Smooth muscle cell (in vitro differentiated cells): ENCODE measurements at regions not wholly inside any gene's neighbourhood (a gene's known extent, or its start where the extent isn't known, plus 50 kb on each side); places are given as distances from the start of the nearest gene placed in this dataset.
A peak's percentile ranks its signal among the peaks of the same experiment; 100 is the strongest.

Experiments
- DNase-seq: peaks from one replicate; lab custom pipeline; 2025; ENCODE audit not compliant: unreplicated experiment; lab: John Stamatoyannopoulos, UW
- H2AFZ ChIP-seq: fragments of 200-600 bp; sonication (generic); 2 replicates; pipeline ENCODE4 v1.6.0; 2016; ENCODE audit warnings: antibody characterized with exemption, low read depth, mild to moderate bottlenecking
- H3F3A ChIP-seq: fragments of 200-600 bp; sonication (generic); 2 replicates; pipeline ENCODE4 v1.6.0; 2017; ENCODE audit warnings: antibody characterized with exemption, low read depth
- H3K27ac ChIP-seq: fragments of 200-600 bp; sonication (generic); 2 replicates; pipeline ENCODE4 v1.5.1; 2016; ENCODE audit warnings: low read depth, mild to moderate bottlenecking
- H3K27me3 ChIP-seq: fragments of 200-600 bp; sonication (generic); 2 replicates; pipeline ENCODE4 v1.6.1; 2016; ENCODE audit warnings: low read depth, mild to moderate bottlenecking
- H3K36me3 ChIP-seq: fragments of 200-600 bp; sonication (generic); 2 replicates; pipeline ENCODE4 v1.5.1; 2016; ENCODE audit warnings: low read depth
- H3K4me1 ChIP-seq: fragments of 200-600 bp; sonication (generic); 2 replicates; pipeline ENCODE4 v1.5.1; 2016; ENCODE audit warnings: low read depth
- H3K4me2 ChIP-seq: fragments of 200-600 bp; sonication (generic); 2 replicates; pipeline ENCODE4 v1.6.0; 2016; ENCODE audit warnings: mild to moderate bottlenecking
- H3K4me3 ChIP-seq: fragments of 200-600 bp; sonication (generic); 2 replicates; pipeline ENCODE4 v1.5.1; 2016; ENCODE audit warnings: mild to moderate bottlenecking
- H3K79me2 ChIP-seq: fragments of 200-600 bp; sonication (generic); 2 replicates; pipeline ENCODE4 v1.6.0; 2016; ENCODE audit warnings: low read depth, mild to moderate bottlenecking
- H3K9ac ChIP-seq: fragments of 200-600 bp; sonication (generic); 2 replicates; pipeline ENCODE4 v1.6.0; 2016; ENCODE audit warnings: low read depth
- H3K9me3 ChIP-seq: fragments of 200-600 bp; sonication (generic); replicated peaks from 2 replicates; pipeline ENCODE4 v1.5.1; 2016; ENCODE audit warnings: low read depth
- H4K20me1 ChIP-seq: fragments of 200-600 bp; sonication (generic); 2 replicates; pipeline ENCODE4 v1.6.0; 2016; ENCODE audit warnings: low read depth
- WGBS: methylation state at CpG from one replicate; pipeline ENCODE4 v1.1.7; 2016; ENCODE audit warnings: low lambda C conversion rate; 5-methylcytosine and 5-hydroxymethylcytosine counted together
- TF ChIP-seq, protein P1 (sequence below): fragments of 200-600 bp; sonication (generic); IDR thresholded peaks from 2 replicates; pipeline ENCODE4 v1.5.1; 2017; ENCODE audit warnings: borderline replicate concordance, mild to moderate bottlenecking, antibody characterized with exemption; ENCODE audit not compliant: insufficient read depth, poor library complexity, severe bottlenecking

DNA sequence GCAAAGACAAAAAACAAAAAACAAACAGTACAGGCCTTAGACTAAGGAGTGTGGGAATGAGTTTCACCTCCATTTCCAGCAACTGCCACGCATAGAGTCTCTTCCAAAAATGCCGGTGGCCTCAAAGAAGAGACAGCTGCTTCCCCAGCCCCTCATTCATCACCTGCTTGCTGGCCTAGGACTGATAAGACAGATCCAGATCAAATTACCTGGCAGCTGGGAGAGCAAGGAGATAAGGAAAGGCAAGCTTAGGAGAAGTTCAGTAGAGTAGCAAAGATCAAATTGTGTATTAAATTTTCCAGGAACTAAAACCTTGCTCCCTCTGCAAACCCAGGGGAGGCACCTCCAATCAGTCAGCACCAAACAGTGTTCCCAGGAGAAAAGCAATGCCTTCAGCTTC is 325.8 kb upstream of the CTNNB1 start:
- Histone ChIP-seq H3F3A (no peaks in the 10 kb centered on the region), H4K20me1 (no peaks in the 10 kb centered on the region), H3K79me2 (no peaks in the 10 kb centered on the region), H3K9me3 (no peaks in the 10 kb centered on the region), H3K4me2 (peak overlapping the region; percentile 18), H3K4me1 (peaks cover 16% of the 10 kb centered on the region), H3K27ac (peak overlapping the region; percentile 5), H2AFZ (no peak overlapping the region), H3K27me3 (no peaks in the 10 kb centered on the region), H3K4me3 (no peak overlapping the region), H3K36me3 (no peaks in the 10 kb centered on the region), H3K9ac (no peak overlapping the region)
- no peak for DNase-seq
- TF ChIP-seq, protein P1, sequence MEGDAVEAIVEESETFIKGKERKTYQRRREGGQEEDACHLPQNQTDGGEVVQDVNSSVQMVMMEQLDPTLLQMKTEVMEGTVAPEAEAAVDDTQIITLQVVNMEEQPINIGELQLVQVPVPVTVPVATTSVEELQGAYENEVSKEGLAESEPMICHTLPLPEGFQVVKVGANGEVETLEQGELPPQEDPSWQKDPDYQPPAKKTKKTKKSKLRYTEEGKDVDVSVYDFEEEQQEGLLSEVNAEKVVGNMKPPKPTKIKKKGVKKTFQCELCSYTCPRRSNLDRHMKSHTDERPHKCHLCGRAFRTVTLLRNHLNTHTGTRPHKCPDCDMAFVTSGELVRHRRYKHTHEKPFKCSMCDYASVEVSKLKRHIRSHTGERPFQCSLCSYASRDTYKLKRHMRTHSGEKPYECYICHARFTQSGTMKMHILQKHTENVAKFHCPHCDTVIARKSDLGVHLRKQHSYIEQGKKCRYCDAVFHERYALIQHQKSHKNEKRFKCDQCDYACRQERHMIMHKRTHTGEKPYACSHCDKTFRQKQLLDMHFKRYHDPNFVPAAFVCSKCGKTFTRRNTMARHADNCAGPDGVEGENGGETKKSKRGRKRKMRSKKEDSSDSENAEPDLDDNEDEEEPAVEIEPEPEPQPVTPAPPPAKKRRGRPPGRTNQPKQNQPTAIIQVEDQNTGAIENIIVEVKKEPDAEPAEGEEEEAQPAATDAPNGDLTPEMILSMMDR, result no peak
- 68% methylated on average over 2 of the region's 2 CpGs for WGBS

DNA sequence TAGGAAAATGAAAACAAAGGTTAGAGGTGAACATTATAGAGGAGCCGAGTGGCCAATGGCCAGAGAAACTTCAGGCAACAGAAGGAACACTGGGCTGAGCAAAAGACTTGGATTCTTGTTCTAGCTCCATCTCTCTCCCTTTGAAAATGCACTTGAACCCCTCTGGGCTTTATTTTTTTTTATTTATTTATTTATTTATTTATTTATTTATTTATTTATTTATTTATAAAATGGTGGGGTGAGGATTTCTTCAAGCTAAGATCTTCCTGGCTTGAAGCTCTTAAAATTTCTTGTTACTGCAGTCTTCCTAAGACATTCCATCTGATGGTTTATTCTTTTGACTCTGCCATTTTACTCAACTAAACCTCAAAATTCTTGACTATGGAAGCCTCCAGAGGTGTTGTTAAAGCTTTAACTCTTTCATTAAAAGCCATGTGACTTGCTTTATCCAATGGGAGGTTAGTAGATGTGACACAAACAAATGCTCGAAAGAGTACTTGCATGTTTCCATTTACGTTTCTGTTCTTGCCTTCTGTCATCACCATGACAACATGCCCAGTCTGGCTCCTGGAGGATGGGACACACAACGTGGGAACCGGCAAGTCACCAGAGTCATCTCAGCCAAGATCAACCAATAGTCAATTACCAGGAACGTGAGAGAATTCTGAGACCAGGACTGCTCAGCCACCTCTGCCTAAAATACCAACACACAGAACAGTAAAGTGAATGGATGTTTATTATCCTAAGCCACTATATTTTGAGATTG is 325.2 kb upstream of the CTNNB1 start:
- no peak overlapping the region for H3K27ac ChIP-seq
- no peaks in the 10 kb centered on the region for H3K36me3 ChIP-seq
- no peak for DNase-seq
- H3K27me3 ChIP-seq, result no peaks in the 10 kb centered on the region
- H3K4me1 ChIP-seq, result peaks cover 23% of the 10 kb centered on the region
- peaks cover 3% of the 10 kb centered on the region for H3F3A ChIP-seq
- H3K4me3 ChIP-seq, result no peak overlapping the region
- no peak overlapping the region for H2AFZ ChIP-seq
- no peaks in the 10 kb centered on the region for H4K20me1 ChIP-seq
- no peak overlapping the region for H3K9ac ChIP-seq
- H3K79me2 ChIP-seq, result no peaks in the 10 kb centered on the region
- H3K9me3 ChIP-seq, result no peaks in the 10 kb centered on the region
- 94% methylated on average over 6 of the region's 6 CpGs for WGBS
- TF ChIP-seq, protein P1, result no peak
- H3K4me2 ChIP-seq, result no peak overlapping the region

DNA sequence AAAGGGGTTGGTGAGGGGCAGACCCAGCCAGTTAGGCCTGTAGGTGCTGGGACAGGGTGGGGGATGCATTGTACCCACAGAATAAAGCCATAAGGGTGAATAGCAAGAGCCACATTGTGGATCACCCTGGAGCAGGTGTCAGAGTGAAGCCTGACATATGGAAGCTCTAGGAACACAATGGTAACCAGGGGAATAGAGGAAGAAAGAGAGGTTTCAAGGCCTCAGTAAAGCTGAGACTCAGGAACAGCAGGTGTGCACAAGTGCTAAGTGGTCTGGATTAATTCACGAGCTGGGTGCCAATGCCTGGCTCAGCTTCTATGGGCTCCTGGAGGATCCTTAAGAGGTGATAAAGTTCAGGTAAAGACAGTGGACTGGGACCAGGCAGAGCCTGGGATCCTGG is 323.7 kb upstream of the CTNNB1 start:
- Histone ChIP-seq H3K9ac (no peak overlapping the region), H3K36me3 (no peaks in the 10 kb centered on the region), H3K4me1 (peaks cover 24% of the 10 kb centered on the region), H3K4me3 (no peak overlapping the region), H3K9me3 (no peaks in the 10 kb centered on the region), H3K27ac (no peak overlapping the region), H3K4me2 (no peak overlapping the region), H3F3A (peaks cover 3% of the 10 kb centered on the region), H3K27me3 (no peaks in the 10 kb centered on the region), H4K20me1 (no peaks in the 10 kb centered on the region), H3K79me2 (no peaks in the 10 kb centered on the region), H2AFZ (no peak overlapping the region)
- WGBS, result 100% methylated on average over 1 of the region's 1 CpG
- DNase-seq, result no peak
- TF ChIP-seq, protein P1, result no peak

DNA sequence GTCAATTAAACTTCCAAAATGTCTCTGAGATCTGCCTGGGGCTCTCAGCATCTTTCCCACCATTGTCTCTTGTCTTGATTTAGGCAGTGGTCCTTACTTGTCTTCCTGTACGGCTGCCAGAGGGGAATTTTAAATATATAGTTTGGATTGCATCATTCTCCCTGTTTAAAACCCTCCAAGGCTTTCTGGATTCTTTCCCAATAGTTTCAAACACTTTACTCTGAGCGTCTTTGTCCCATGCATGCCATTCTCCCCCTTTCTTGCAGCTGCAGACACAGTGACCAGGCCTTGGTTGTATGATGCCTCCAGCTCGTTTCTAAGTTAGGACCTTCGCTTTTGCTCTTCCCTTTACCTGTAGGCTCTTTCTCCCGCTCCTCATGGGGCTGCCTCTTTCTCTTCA is 323.3 kb upstream of the CTNNB1 start:
- Histone ChIP-seq H2AFZ (peak overlapping the region; percentile 61), H3K4me2 (no peak overlapping the region), H4K20me1 (no peaks in the 10 kb centered on the region), H3K27ac (no peak overlapping the region), H3K36me3 (no peaks in the 10 kb centered on the region), H3F3A (peaks cover 3% of the 10 kb centered on the region), H3K79me2 (no peaks in the 10 kb centered on the region), H3K27me3 (no peaks in the 10 kb centered on the region), H3K4me1 (peaks cover 24% of the 10 kb centered on the region), H3K9ac (no peak overlapping the region), H3K9me3 (no peaks in the 10 kb centered on the region), H3K4me3 (no peak overlapping the region)
- WGBS, result 64% methylated on average over 5 of the region's 5 CpGs
- TF ChIP-seq, protein P1, result no peak
- no peak for DNase-seq
